ENCODE measurements at regions not wholly inside any gene's neighbourhood (a gene's known extent, or its start where the extent isn't known, plus 50 kb on each side); places are given as distances from the start of the nearest gene placed in this dataset.
A peak's percentile ranks its signal among the peaks of the same experiment; 100 is the strongest.
"Not testable (repeated sequence)": the region's sequence is repeated elsewhere in the genome, so short reads cannot be mapped to it uniquely, and the experiment has no call there.

GRCh38 chr12:87671757-87672156 lies 357.4 kb downstream of the C12orf50 start:
- no peak for DNase-seq

GRCh38 chr12:87670448-87670847 lies 358.8 kb downstream of the C12orf50 start:
- no peak for DNase-seq

GRCh38 chr12:87667378-87667777 lies 361.8 kb downstream of the C12orf50 start:
- DNase-seq = no peak

GRCh38 chr12:87661786-87662377 lies 367.3 kb downstream of the C12orf50 start:
- peak; percentile 7 for DNase-seq

- DNase-seq = no peak
These were observed 368.0 kb downstream of the C12orf50 start for GRCh38 chr12:87660987-87661774.

GRCh38 chr12:87660291-87660690 lies 368.9 kb downstream of the C12orf50 start:
- DNase-seq = no peak

GRCh38 chr12:87656311-87656710 lies 372.9 kb downstream of the C12orf50 start:
- no peak for DNase-seq

GRCh38 chr12:87651670-87652425 lies 377.4 kb downstream of the C12orf50 start:
- no peak for DNase-seq

- no peak for DNase-seq
These were observed 387.0 kb downstream of the C12orf50 start for GRCh38 chr12:87642245-87642644.

GRCh38 chr12:87618199-87618598 lies 411.0 kb downstream of the C12orf50 start:
- DNase-seq = no peak

- no peak for DNase-seq
These were observed 416.2 kb downstream of the C12orf50 start for GRCh38 chr12:87612996-87613395.

GRCh38 chr12:87608321-87608720 lies 420.9 kb downstream of the C12orf50 start:
- DNase-seq = no peak

GRCh38 chr12:87603727-87604126 lies 425.5 kb downstream of the C12orf50 start:
- no peak for DNase-seq

GRCh38 chr12:87599459-87599858 lies 429.7 kb downstream of the C12orf50 start:
- no peak for DNase-seq

GRCh38 chr12:87597114-87597513 lies 432.1 kb downstream of the C12orf50 start:
- DNase-seq = no peak

- no peak for DNase-seq
These were observed 432.6 kb downstream of the C12orf50 start for GRCh38 chr12:87596636-87597035.

- DNase-seq = no peak
These were observed 433.1 kb downstream of the C12orf50 start for GRCh38 chr12:87596134-87596533.

- DNase-seq = no peak
These were observed 443.2 kb downstream of the C12orf50 start for GRCh38 chr12:87585882-87586557.

GRCh38 chr12:87579091-87579490 lies 450.1 kb downstream of the C12orf50 start:
- not testable (repeated sequence) for DNase-seq

- DNase-seq = no peak
These were observed 453.3 kb downstream of the C12orf50 start for GRCh38 chr12:87575906-87576305.

GRCh38 chr12:87566918-87567317 lies 462.3 kb downstream of the C12orf50 start:
- not testable (repeated sequence) for DNase-seq

- DNase-seq = no peak
These were observed 472.2 kb downstream of the C12orf50 start for GRCh38 chr12:87556985-87557384.

GRCh38 chr12:87531213-87531612 lies 498.0 kb downstream of the C12orf50 start:
- DNase-seq = not testable (repeated sequence)

Measured in suppressor macrophage treated with lipopolysaccharide for 4 hours (primary cell).